Activated CD8-positive, alpha-beta memory T cell treated with anti-CD3 and anti-CD28 coated beads, Interleukin-2, amount 50 U/mL, for 1 hour (primary cell): ENCODE measurements at regions not wholly inside any gene's neighbourhood (a gene's known extent, or its start where the extent isn't known, plus 50 kb on each side); places are given as distances from the start of the nearest gene placed in this dataset.

Source experiments
- DNase-seq: peaks from one replicate; pipeline ENCODE4 v3.0.0-alpha.2; 2020; ENCODE audit errors: extremely low read depth

DNA sequence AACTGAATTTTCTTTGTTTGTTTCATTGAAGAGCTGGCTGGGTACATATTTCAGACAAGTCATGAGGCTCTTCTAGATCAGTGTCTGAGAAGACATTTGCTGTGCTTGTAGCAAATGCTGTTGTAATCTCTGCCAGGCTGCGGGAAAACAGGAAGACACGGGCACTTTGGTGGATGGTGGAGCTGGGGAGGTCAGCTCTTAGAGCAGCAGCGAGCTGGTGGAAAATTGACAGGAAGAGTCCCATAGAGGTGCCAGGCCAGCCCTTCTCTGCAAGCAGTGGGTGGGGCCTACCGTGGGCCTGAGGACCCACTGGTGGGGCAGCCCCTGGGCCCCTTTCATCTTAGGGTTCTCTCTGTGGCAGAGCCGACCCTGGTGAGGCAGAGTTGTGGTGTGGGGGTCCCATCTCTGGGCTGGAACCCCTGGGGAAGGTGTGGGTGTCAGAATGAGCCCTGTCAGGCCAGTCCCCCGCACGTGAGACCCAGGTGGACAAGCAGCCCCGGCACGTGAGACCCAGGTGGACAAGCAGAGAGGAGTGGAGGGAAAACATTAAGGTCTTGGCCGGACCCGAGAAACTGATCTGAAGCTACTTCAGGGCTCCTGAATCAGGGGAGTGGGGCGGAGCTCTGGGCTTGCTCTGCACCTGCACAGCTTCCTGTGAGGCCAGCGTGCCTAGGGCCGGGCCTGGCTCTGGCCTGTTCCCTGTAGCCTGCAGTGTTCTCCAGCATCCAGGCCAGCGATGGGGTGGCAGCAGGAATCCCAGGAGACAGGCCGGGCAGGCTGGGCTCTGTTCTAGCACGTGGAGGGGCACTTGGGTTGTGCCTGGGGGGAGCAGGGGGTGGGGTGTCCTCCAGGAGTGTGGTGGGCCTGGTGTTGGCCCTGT lies 273.5 kb upstream of the HDAC4 start:
- no peak for DNase-seq

DNA sequence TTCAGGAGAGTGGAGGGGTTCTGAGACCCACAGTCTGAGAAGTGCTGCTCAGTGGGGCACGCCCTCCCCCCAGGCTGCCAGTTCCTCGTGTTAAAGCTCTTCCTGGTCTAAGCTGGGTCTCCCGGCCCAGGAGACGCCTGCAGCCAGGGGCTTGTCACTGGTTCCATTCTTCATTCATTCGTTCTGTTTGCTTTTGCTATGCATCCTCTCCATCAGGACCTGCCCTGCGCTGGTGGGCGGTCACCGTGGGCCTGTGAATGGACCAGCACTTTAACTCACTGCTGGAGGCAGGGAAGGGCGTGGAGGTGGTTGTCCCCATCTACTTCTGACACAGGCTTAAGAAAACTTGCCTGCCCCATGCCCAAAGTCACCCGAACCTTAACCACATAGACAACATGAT lies 272.8 kb upstream of the HDAC4 start:
- DNase-seq: no peak

DNA sequence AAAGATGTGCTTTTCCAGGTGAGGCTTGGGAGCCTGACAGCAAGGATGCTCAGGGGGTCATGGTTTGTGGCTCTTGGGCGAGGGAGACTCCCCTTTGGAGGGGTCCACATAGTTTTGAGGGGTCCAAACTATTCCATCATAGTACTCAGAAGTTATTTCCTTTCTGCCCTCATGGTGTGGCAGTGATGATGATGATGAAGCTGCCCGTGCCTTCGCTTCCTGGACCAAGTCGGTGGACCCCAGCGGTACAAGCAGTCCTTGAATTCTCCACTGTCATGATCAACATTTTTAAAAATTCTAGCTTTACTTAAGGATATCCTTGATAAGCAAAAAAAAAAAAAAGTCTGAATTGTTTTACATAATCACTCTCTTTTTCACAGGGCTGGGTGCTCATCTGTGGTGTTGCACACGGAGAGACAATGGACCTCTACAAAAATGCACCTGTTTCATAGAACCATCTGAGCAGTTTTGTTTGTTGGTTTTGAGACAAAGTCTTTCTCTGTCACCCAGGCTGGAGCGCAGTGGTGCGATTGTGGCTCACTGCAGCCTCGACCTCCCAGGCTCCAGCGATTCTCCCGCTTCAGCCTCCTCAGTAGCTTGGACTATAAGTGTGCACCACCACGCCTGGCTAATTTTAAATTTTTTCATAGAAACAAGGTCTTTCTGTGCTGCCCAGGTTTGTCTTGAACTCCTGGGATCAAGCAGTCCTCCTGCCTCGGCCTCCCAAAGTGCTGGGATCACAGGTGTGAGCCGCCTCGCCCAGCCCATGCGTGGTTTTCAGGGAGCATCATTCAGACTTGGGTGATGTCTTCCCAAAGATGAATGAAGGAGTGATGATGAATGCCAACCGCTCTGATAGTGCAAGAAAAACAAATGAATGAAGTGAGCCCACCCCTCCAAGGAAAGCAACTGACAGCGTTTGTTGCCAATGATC lies 271.4 kb upstream of the HDAC4 start:
- DNase-seq: no peak

DNA sequence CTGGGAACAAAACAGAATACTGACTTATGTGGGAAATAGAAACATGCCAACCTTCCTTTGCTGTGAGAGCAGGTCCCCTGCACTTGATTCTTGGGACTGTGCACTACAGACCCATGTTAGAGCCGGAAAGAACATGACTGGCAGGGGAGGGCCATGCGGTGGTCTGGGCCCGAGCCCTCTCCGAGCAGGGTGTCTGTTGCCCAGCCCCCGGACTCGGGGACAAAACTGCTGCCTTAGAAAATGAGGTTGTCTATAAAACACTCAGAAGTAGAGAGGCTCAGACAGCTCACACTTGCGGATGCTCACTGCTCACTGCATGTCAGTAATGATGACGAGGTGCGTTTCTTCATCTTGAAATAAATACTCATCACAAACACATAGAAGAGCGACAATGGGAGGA lies 270.7 kb upstream of the HDAC4 start:
- DNase-seq: no peak

DNA sequence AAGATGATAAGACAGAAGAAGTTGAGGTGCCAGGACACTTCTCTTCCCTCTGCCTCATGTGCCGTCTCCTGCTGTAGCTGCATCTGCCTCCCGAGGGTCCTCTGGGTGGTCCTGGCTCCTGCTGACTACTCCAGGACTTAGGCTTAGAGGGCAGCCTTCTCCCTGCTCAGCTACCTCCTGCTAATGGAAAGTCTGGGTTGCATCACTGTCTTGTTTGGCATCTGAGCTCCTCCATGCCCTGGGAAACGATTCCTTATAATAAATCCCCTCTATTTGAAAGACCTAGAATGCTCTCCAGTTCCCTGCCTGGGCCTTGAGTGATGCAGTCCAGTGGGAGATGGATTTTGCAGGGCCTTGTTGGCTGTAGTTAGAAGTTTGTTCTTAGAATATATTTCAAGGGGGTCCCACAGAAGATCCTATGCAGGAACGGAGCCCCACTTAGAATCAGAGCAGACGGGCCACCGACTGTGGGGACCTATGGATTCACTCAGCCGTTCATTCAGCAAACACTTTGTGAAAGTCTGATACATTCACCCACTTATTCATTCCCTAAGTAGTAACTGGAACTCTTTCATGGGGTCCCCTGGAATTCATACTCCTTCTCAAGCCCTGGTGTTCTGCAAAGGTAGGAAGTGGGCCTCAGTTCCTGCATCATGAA lies 269.8 kb upstream of the HDAC4 start:
- no peak for DNase-seq

DNA sequence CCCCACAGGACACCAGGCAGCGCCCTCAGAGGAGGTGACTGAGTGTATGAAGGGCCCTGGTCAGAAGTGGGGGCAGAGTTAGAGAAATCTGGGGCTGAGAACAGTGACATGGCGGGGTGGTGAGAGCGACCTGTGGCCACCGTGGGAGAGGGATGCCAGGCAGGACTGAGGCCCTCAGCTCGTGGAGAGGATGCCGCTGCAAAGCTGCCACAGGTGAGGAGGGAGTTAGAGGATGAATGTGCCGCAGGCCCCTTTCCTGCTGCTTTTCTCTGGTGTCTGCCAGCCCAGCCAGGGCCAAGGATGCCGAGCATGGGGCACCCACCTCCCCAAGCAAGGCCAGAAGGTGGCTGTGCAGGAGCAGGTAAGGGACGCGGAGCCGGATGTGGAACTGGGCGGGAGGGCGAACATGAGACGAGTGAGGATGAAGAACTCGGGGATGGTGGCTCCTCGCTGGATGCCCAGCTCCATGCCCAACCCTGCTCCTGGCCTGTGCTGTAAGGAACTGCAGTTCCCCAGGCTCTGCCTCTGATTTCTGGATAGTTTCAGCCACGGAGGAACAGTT lies 269.2 kb upstream of the HDAC4 start:
- DNase-seq: no peak

DNA sequence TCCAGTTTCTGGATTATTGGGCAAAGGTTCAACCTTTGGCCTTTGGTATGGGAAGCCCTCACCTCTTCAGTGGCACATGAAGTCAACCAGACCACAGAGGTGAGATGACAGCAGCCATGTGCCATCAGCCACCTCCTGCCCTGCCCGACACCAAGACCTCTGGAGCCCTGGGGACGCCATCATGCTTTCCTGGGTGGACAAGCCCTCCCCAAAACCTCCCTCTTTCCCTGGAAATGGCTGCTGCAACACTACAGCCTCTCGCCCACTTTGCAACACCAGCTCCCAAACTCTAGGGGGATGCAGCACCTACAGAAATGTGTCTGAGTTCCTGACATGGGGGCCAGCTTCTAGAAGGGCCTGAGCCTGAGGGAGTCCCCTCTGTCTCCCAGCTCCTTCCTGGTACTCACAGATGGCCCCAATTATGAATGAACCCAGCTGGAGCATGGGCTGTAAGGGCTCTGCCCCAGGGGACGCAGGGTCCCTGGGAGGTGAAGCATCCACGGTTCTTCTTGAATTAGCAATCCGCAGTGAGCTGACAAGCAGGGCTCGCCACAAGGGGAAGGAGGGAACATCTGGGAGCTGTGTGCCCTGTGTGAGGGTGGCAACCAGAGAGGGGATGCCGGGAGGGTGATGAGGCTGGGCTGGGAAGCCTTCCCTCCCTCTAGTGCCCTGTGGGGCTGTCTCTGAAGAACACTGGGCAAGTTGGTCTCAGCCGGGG lies 268.5 kb upstream of the HDAC4 start:
- DNase-seq: no peak

DNA sequence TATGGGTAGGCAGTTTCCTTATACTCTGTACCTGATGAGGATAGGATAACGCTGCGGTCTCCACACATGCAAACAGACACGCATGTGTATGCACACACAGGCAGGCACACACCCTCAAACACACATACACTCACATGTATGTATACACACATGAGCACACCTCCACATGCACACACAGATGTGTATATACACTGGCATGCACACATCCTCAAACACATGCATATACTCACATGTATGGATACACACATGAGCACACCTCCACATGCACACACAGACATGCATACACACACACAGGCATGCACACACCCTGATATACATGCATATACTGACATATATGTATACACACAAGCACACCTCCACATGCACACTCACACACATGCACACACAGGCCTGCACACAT lies 267.8 kb upstream of the HDAC4 start:
- no peak for DNase-seq

DNA sequence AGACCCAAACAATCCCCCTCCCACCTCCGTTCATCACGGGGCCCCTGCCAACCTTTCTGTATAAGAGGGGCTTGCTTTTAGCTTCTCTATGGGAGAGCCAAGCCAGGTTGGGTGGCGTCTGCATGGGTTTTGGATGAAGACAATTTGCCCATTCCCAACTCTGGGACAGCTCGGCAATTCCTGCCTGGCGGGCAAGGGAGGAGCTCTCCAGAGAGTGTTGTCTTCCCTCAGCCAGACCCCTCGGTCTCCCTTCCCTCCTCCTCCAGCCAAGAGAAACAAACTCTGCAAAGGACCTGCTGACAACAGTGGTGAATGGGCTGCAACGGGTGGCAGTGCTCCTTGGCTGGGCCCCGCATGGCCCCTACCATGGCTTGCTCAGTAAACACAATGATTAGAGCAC lies 267.2 kb upstream of the HDAC4 start:
- DNase-seq: no peak

DNA sequence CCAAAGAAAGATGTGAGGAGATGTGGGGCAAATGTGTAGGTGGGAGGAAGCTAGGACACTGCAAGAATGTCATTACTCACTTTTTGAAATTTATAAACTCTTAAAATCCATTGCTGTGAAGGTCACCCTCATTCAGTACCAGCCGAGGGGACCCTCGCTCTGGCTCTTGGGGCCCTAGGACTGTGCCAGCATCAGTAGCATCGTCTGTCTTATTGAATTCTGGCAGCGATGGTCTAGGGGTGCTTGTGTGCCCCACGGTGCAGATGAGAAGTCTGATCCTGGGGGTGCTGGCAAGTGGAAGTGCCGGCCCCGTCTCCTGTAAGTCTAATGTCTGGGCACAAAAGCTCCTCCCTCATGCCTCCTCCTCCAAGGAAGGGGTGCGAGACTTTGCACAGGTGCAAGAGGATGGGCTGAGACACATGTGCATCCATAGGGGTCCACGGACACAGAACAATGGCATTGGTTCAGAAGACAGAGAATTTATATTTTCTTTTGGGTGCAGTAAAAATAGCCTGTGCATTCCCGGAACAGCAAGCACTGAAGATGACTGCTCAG lies 266.7 kb upstream of the HDAC4 start:
- DNase-seq: no peak

DNA sequence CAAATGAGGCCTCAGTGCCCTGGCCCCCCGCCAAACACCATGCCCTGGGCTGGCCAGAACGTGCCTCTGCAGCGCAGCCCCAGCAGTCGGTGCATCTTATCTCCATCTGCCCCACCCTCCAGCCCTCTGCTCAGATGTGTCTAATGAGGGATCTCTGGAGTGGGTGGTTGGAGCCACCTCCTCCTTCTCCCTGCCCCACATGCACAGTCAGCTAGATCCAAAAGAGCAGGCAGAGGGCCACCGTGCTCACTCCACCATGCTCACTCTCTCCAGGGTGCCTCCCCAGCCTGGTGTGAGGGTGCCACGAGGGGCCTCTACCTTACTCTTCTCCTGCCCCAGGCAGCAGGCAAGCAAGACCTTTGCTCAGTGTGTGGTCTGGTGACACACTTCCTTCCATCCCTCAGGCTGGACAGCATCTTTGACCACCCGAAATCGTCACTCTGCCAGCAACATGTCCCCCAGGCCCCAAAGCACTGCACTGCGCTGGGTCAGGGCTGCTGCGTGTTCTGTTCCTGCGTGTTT lies 266.1 kb upstream of the HDAC4 start:
- DNase-seq: no peak

DNA sequence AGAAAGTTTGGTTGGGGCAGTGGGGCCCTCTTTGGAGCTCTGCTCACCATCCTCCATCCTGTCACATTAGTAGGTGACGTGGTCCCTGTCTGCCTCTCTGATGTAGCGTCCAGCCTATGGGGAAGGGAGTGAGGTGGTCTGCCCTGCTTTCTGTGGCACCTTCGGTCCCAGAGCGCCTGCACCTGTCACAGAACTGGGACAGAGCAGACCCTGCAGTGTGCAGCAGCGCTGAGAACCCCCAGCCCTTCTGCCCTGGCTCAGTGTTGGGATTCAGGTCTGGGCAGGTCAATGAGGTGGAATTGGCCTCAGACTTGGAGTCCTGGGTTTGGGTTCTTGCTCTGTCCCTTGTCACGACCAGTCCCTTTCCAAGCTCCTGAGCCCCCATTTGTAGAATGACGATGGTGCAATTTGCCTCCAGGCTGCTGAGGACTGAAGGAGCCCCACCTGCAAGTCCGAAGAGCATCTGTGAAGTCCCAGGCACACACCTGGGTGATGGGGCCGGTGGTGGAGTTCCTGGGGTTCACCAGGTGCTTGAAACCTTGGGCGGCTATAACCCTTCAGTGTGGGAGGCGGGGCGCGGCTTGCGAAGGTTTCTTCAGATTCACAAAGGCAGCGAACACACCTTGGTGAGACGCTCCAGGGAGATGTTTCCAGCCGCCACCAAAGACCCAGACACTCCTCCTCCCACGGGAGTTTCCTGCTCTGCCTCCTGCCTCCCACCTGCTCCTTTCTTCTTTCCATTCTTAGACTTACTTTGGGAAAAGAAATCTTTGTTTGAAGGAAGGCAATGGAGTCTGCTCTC lies 265.4 kb upstream of the HDAC4 start:
- no peak for DNase-seq

DNA sequence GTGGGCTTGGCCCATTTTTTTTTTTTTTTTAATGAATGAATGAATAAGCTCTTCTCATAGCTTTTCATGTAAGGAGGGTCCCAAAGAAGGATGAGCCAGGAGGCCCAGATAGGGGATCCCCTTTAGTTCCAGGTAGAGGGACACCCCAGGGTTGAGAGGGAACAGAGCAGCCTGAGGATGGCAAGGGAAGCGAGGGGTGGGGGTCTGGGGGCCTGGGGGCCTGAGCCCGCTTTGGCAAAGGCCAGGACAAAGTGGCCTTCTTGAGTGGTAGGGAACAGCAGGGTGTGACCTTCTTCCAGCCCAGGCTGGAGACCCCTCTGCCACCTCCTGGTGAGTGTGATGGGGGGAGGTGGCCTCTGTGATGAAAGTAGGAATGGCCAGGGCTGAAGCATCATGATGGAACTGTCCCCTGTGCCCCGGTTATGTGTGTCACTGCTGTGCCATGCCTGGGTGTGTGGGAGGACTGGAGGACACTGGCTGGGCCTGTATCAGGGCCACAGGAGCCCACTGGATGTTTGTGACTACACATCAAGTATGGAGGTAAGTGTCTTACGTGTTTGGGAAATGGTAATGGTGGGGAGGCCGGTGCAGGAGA lies 263.5 kb upstream of the HDAC4 start:
- DNase-seq: no peak

DNA sequence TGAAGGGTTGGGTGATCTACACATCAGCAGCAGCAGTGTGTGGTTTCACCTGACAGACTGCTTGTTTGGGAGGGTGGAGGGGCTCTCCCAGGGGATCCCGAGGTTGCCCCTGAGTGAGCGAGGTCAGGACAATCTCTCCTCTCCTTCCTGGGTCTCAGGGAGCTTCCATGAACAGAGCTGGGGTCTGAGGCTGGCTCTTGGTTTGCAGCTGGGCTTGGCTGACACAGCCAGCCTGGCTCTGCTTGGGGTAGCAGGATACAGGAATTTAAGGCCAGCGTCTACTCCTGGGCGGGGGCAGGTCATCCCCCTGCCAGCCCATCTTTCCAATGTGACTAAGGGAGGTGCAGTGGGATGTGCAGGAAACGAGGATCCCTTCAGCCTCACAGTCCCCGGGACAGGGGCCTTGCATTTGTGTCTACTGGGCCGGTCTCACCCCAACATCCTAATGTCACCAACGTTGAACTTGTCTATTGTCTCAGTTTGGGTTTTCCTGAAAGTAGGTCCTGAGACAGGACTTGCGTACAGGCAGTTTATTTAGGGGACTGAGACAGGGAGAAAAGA lies 262.6 kb upstream of the HDAC4 start:
- DNase-seq: no peak

DNA sequence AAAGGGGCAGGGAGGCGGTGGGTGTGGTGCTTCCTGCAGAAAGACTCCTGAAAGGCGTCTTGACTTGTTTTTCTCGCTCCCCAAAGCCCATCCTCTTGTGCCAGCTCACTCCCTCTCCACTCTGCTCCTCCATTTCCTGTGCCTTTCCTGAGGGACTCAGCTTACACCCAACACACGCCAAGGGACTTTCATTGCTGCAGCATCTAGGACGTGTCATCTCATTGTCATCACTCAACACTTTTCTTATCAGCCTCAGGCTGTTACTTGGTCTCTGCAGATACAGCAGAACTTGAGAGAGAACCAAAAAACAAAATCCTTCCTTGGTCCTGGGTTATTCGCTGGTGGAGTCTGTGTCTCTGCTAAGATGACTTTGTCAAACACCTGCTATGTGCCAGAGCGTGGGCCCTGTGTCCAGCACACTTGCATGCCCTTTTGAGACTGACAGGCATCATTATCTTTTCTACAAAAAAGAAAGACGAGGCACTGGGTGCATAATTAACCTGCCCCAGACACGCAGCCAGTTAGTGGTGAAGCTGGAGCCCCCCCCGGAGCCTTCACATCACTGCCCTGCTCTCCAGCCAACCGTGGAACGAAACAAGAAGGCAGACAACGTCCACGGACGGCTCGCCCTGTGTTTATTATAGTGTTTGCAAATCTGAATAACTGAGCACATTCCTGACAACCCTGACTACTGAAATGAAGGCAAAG lies 261.7 kb upstream of the HDAC4 start:
- no peak for DNase-seq

DNA sequence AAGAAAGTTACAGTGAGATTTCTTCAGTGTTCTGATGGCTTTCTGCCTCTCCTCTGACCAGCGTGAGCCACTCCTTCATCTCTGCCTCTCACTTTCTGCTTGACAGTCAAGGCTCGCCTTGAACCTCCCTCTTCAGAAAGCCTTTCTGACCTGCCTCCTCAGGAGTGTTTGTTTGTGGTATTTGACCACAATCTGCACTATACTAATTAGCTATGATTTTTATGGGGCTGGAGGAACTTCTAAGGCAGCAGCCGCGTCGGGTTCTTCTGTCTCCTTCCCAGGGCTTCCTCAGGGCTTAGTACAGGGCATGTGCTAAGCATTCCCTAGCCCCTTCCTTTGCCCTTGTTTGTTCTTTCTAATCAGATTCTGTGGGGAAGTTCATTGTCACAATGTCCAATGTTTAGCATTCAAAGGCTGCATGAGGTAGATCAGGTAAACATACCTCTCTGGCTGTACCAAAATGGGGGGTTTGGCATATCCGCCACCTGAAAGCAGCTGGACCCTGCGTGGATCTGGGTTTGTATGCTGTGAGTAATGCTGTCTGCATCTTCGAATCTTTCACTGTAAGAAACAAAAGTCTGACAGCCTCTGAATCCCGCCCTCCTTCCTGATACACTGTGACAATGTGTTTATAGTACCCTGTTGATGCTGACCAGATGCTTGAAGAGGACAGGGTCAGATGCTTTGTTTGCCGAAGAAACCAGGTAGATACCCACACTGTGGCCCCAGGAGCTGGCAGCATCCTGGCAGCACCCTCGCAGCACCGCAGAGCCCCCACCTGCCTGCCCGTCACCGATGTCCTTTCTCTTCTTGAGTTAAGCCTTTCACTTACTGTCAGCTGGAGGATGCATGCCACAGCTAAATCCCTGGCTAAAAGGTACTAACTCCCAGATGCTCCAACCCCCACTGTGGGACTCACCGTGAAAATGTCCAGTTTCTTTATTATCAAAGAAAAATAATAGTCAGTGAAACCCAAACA lies 260.8 kb upstream of the HDAC4 start:
- no peak for DNase-seq
